SU-DHL-6 (cell line): ENCODE measurements at regions not wholly inside any gene's neighbourhood (a gene's known extent, or its start where the extent isn't known, plus 50 kb on each side); places are given as distances from the start of the nearest gene placed in this dataset.

Experiments used
- EZH2phosphoT487 ChIP-seq: fragments of 200-600 bp; sonication (generic), shearing (Covaris generic); conservative IDR thresholded peaks from 2 replicates; pipeline ENCODE4 v1.6.1; 2018; ENCODE audit warnings: mild to moderate bottlenecking, antibody characterized with exemption, low read length, moderate library complexity, mixed read lengths
- TF ChIP-seq, protein P1 (sequence below): fragments of 200-600 bp; sonication (generic); IDR thresholded peaks from one replicate; pipeline ENCODE4 v1.5.1; 2017; ENCODE audit warnings: antibody characterized with exemption, mild to moderate bottlenecking, low read length, moderate library complexity; ENCODE audit not compliant: insufficient read depth, poor library complexity, severe bottlenecking

DNA sequence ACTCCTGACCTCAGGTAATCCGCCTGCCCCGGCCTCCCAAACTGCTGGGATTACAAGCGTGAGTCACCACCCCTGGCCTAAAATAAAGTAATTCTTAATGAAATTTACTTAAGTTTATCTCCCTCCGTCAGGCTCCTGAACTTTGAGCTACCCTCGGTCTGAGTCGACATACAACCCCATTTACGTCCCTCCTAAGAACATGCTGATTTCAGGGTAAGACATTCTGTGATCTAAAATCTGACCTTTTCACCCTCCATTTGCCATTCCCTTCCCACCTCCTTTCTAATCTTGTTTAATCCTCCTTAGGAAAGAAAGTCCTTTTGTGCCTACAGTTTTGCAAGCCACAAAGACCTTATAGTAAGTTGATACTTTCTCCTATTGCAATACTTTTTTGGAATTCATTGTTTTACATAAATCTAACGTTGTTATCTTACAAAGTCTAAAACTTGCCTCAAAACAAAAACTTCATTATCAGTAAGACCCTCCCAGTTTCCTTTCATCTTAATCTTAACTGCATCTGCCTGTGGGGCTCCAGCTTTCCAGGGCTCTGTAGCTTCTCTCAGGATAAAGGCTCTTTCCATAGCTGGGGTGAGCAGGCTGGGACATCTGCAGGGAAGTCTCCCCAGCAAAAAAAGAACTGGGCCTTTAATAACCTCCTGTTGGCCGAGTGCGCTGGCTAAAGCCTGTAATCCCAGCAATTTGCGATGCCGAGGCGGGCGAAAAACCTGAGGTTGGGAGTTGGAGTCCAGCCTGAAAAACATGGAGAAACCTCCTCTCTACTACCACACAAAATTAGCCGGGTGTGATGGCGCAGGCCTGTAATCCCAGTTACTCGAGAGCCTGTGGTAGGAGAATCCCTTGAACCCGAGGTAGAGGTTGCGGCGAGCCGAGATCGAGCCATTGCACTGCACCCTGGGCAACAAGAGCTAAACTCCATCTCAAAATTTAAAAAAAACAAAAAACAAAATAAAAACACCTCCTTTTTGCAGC, 143.1 kb downstream of the ZNF737 start:
- TF ChIP-seq, protein P1, sequence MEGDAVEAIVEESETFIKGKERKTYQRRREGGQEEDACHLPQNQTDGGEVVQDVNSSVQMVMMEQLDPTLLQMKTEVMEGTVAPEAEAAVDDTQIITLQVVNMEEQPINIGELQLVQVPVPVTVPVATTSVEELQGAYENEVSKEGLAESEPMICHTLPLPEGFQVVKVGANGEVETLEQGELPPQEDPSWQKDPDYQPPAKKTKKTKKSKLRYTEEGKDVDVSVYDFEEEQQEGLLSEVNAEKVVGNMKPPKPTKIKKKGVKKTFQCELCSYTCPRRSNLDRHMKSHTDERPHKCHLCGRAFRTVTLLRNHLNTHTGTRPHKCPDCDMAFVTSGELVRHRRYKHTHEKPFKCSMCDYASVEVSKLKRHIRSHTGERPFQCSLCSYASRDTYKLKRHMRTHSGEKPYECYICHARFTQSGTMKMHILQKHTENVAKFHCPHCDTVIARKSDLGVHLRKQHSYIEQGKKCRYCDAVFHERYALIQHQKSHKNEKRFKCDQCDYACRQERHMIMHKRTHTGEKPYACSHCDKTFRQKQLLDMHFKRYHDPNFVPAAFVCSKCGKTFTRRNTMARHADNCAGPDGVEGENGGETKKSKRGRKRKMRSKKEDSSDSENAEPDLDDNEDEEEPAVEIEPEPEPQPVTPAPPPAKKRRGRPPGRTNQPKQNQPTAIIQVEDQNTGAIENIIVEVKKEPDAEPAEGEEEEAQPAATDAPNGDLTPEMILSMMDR = no peak
- no peak for TF ChIP-seq EZH2phosphoT487
